GM21381 (cell line): ENCODE measurements at regions not wholly inside any gene's neighbourhood (a gene's known extent, or its start where the extent isn't known, plus 50 kb on each side); places are given as distances from the start of the nearest gene placed in this dataset.
"Not testable (repeated sequence)": the region's sequence is repeated elsewhere in the genome, so short reads cannot be mapped to it uniquely, and the experiment has no call there.

Experiments
- ATAC-seq: cut with Tn5 transposase; IDR thresholded peaks from one replicate; pipeline ENCODE4 v1.9.1; 2021; ENCODE audit warnings: mild to moderate bottlenecking, moderate library complexity; ENCODE audit not compliant: unreplicated experiment

DNA sequence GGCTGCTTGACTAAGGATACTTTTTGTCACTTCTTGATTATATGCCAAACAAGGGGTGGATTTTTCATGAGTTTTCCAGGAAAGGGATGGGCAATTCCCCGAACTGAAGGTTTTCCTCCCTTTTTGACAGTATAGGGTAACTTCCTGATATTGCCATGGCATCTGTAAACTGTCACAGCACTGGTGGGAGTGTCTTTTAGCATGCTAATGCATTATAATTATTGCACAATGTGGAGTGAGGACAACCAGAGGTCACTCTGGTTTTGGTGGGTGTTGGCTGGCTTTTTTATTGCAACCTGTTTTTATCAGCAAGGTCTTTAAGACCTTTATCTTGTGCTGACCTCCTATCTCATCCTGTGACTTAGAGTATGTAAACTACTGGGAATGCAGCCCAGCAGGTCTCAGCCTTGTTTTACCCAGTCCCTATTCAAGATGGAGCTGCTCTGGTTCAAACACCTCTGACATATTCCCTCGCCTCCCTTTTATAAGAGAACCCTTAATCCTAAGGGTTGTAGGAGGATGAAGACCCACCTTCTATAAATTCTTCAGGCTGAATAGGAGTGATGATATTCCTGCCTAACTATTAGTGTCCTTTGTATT lies 471.2 kb downstream of the ATP23 start:
- no peak for ATAC-seq

DNA sequence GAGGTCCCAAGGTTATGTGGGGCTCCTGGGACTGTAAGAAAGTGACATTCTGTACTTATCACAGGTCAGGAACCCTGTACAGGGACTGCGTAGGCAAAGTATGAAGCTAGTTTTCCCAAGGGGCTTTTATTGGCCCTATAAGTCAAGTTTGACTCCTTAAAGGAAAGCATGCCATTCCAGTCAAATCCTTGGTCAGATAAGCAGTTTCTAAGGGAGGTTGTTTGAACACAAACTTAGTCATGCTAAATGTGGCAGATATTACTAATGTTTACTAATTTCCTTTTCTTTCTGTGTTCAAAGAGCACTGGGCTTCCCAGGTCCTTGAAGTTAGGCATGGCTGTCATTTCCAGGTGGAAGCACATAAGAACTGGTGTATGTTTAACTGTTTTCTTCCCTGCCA lies 472.4 kb downstream of the ATP23 start:
- no peak for ATAC-seq

DNA sequence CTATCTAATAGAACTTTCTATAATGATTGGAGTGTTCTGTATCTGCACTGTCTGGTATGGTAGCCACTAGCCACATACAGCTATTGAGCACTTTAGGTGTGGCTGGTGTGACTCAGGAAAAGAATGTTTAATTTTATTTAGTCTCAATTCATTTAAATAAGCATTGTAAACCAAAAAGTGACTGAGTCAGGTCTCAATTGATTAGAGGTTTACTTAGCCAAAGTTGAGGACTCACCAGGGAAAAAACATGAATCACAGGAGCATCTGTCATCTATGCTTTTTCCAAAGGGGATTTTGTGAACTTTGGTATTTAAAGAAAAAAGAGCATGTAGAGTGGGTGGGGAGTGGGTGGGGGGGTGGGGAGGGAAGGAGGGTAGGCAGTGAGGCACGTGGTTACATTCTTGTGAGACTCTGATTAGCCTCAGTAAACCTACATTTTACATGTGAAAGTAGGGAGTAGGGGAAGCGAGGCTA lies 473.1 kb downstream of the ATP23 start:
- no peak for ATAC-seq

DNA sequence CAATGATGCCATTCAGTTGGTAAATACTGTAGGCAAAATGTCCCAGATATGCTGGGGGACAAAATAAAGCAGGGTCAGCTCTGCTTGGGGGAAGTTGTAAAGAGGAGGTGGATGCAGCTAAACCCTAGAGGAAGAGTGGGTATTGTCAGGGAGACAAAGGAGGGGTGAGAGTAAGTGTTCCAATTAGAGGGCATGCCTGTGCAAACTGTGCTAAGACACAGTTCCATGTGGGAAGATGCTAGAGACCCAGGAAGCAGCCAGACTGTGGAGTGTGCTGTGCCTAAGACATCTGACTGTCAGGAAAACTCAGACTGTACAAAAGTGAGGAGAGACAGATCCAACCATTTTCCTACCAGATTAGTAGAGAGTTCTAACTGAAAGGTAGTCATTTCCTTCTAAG lies 474.3 kb downstream of the ATP23 start:
- no peak for ATAC-seq

DNA sequence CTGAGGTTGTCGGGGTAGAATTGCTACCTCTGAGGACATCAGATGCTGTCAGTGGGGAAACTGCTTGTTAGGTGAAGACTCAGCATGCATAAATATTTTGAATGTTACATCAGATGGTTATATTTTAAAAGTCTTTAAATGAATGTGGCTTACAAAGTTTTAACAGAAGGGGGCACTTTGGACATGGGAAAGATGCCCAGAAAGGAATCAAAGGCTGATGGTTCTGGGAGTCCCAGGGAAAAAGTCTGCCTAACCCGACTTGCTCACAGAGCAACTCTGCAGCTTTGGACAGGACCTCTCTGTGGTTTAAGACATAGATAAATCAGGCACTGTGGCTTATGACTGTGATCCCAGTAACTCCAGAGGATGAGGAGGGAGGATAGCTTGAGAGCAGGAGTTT lies 474.9 kb downstream of the ATP23 start:
- ATAC-seq = no peak

DNA sequence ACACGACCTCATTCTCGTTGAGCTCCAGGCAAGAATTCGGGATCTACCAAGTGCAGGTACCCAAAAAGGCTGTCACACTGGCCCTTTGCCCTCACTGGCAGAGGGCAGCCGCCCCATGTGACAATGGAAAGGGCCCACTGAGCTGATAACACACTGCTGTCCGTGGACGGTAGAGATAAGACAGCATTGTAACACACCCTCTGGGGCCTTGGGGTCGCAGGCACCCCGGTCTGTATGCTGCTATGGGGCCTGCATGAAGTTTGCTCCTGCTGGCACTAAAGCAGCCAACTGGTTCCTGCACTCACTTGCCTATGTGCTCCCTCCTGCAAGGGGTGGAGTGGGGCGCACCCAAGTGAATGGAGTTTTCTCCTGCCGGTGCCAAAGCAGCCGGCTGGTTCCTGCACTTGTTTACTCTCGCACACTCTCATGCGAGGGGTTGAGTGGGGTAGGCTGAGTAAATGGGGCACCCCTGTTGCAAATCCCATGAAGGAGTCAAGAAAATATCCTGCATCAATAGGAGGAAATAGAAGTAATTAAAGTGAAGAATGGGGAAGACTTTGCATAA lies 477.9 kb downstream of the ATP23 start:
- no peak for ATAC-seq

DNA sequence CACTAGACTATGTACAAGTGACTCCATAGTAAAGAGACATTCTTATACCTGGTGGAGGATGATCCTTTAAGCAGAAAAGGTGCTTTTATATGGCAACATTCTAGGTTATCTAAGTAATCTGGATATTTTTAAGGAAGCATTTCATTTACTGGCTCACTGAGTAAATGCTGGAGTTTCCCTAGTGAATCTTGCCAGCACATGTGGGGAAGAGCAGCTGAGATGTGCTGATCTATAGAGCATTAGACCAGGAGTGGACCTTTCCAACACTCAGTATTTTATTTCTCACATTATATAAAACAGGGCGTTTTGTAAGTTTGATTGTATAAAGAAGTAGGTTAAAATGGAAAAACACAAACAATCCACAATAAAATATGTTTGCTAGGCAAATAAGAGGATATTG lies 478.5 kb downstream of the ATP23 start:
- ATAC-seq = no peak

DNA sequence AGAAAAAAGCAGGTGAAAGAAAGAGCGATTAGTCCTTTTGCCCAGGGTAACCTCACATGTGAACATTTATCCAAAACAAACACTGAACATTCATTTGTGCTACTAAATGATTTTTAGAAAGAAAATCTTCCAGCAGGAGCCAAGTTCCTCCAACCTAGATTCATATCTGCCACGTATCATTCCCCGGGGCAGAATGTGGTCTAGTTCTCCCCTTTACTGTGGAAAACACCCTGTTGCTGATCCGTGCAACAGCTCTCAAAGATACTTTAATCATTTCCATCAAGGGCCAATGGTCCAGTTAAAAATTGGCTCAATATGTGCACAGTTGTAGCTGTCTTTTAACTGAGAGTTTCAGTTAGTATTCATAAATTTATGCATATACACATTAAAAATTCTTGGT lies 479.1 kb downstream of the ATP23 start:
- no peak for ATAC-seq

DNA sequence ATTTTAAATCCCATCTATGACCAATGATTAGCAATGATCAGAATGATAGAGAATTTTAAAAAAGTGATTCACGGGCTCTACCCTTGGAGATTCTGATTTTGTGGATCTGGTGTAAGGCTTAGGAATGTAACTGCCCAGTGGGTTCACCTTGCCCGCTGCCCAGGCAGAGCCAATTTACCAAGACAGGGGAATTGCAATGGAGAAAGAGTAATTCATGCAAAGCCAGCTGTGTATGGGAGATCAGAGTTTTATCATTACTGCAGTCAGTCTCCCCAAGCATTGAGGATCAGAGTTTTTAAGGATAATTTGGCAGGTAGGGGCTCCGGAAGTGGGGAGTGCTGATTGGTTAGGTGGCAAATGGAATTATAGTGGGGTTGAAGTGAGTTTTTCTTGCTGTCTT lies 480.6 kb downstream of the ATP23 start:
- no peak for ATAC-seq

DNA sequence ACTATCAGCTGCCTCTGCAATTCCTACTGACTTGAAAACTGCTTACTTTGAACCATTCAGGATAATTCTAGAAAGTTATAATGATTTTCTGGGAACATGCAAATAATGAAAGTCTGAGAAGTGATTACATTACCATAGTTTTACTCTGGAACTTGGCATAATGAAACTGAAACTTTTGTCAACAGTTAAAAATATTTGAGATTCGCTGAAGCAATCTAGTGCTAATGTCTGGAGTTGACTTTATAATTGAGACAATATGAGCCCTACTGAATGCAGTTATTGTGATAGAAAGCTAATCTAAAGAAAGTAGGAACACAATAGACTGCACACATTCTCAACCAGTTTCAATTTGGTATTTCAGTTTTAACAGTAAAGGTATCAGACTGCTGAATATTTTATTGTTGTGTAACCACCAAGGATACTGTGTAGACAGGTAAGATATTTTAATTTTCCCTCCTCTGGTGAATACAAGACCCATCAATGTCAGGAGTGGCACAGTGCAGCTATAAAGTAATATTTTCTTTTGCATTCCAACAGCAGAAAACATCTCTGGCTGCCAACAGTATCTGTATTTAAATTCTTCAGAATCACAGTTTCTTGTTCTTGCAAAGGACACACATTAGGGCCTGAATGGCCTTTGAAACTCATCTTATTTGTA lies 483.5 kb downstream of the ATP23 start:
- peak; percentile 28 for ATAC-seq

DNA sequence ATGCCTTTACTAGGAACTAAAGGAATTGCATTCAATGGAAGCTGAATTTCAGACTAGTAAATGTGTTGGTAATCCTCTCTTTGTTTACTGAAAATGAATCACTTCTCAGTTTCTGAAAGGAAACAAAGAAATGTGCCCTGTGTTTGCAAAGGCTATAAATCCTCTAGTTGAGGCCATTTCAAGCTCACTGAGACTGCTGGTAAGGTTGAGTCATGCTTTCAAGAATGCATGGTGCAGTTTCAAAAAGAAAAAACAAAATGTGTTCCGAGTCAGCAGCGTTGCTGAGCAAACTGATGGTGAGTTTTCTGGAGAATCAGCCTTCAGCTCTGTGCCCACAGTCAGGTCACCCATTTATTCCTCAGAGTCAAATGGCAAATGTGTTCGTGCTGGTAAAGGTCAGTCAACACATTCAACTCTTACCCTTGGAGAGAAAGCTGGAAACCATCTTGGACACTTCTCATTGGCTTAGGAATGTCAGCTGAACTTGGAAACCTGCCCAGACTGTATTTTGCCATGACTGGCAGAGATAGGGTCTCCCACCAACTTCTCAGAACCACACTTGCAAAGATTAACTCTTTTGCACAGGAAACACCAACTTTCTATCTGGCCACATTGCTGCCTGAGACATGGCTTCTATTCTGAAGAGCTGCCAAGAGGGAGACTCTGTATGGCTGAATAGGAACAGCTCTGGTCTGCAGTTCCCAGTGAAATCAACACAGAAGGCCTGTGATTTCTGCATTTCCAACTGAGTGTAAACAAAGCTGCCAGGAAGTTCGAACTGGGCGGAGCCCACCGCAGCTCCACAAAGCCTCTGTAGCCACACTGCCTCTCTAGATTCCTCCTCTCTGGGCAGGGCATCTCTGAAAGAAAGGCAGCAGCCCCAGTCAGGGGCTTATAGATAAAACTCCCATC lies 484.4 kb downstream of the ATP23 start:
- peak; percentile 88 for ATAC-seq

DNA sequence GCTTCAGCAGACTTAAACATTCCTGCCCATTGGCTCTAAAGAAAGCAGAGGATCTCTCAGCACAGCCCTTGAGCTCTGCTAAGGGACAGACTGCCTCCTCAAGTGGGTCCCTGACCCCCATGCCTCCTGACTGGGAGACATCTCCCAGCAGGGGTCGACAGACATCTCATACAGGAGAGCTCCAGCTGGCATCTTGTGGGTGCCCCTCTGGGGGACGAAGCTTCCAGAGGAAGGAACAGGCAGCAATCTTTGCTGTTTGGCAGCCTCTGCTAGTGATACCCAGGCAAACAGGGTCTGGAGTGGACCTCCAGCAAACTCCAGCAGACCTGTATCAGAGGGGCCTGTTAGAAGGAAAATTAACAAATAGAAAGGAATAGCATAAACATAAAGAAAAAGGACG lies 485.1 kb downstream of the ATP23 start:
- ATAC-seq = not testable (repeated sequence)

DNA sequence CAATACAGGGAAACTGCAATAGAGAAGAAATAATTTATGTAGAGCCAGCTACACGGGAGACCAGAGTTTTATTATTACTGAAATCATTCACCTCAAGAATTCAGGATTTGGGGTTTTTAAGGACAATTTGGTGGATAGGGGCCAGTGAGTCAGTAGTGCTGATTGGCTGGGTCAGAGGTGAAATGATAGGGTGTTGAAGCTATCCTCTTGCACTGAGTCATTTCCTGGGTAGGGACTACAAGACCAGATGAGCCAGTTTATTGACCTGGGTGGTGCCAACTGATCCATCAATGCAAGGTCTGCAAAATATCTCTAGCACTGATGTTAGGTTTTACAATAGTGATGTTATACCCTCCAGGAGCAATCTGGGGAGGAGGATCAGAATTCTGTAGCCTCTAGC lies 486.3 kb downstream of the LRIG3 start:
- ATAC-seq = no peak

DNA sequence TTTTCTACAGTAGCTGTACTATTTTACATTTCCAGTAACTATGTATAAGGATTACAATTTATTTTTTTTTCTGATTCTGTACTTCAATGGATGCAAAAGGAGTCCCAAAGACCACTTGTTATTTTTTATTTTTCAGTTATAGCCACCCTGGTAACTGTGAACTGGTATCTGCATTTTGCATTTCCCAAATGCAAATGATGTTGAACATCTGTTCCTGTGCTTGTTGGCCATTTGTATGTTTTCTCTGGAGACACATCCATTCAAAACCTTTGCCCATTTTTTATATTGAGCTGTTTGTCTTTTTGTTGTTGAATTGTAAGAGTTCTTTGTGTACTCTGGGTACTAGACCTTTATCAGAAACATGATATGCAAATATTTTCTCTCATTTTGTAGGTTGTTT lies 485.6 kb downstream of the LRIG3 start:
- ATAC-seq = no peak

DNA sequence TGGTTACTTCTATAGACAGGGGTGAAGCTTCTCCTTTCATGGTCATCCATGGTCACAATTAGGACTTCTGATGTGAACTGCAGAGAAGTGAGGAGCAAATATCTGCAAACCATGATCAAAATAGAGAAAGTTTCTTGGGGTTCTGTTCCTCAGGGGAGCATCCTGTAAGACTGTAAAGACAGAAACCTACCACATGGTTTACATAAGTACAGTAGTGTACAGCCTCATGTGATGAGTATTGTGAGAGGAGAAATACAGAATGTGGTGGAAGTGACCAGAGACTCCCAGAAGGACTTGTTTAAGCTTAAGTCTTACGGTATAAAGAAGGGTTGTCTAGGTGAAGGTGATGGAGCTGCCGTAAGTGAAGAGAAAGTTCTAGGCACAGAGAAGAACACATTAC lies 484.7 kb downstream of the LRIG3 start:
- peak; percentile 68 for ATAC-seq

DNA sequence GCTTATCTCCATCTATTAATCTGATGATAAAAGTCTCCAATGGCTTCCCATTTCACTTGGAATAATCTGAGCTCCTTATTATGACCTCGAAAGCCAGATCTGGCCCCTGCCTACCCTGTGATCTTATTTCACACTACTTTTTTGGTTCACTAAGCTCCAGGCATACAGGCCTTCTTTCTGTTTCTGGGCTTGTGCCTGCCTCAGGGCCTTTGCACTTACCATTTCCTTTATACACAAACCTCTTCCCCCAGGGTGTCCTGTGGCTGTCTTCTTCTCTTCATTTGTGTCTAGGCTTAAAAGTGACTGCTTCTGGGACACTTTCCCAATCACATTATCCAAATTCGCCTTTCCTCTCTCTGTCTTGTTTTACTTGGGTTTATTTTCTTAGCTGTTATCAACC lies 478.8 kb downstream of the LRIG3 start:
- ATAC-seq = no peak

DNA sequence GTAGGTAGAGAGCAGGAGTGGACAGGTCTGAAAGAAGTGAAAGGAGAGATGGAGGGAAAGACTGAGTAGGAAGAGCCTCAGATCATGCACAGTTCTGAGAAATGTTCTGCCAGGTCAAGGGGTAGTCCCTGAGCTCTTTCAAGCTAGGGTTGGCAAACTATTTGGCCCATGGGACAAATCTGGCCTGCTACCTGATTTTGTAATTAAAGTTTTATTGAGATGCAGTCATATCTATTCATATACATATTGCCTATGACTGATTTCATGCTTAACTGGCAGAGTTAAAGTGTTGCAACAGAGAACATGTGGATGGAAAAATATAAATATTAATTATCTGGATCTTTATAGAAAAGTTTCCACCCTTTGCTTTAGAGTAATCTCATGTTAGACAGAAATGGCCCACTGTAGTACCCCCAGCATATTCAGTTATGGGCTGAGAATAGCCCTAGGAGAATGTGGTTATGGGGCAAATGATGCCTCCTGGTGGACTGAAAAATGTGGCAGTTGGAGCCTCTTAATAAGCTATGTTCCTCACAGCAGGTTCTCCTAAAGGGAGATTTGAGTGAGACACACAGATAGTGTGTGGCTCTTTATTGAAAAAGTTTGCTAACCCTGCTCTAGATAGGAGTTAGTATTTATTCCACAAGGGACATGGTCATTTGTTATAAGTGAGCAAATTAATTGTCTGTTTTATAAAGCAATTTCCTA lies 476.9 kb downstream of the LRIG3 start:
- ATAC-seq = peak; percentile 63

DNA sequence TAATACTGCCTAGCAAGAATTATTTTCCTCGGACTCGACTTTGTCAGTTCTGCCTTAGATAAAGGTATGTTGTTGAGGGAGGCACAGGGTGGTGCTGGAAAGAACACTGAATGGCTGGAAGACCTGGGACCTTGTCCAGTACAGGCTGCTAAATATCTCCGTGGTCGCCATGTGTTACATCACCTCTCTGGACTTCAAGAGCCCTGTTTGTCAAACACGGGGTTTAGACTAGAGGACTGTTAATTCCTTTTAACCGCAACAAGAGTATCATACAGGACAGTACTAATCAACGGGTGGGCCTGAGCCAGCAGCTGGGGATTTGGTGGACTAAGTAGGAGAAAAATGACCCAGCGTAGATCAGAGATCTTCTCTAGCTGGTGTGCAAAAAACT lies 476.3 kb downstream of the LRIG3 start:
- ATAC-seq = no peak

DNA sequence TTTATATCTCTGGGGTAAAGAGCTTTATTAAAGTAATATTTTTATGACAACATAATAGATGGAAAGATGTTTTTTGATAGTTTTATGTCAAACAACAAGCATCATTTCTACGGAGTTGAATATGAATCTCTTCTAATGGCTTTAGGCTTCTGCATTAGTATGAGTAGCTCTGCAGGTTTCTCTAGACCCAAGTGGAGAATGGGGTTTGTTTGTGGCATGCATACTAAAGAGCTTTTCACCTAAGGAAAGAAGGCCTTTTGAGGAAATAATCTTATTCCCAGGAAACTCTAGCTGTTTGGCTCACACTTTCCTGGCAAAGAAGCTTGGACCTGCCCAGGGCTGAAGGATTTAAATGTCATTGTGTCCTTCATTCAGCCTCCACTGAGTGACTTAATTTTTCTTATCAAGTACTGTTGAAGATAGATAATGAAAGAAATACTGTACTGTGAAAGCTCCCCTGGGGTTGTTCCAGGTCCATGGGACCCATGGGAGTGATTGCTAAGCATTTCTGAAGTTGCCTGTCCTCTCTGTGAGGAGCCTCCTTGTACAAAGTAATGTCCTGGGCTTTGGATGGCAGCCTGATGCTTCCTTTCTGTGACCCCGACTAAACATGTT lies 469.3 kb downstream of the LRIG3 start:
- ATAC-seq = no peak

DNA sequence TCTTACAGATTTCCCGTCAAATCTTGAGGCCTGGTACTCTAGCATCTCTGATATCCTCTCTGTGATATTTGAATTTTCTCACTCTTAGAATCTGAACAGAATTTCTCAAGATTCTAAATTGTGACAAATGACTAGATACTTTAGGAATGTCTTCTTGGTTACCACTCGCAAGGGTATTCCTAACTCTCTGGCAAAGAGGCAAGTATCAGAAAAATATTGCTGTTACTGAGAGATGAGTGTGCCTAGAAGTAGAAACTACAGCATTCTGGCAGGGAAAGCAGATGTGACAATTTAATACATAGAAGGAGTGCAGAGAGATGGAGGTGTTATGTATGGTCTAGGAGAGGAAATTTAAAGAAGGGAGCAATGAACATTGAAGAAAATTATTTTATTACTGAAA lies 467.8 kb downstream of the LRIG3 start:
- ATAC-seq = no peak

DNA sequence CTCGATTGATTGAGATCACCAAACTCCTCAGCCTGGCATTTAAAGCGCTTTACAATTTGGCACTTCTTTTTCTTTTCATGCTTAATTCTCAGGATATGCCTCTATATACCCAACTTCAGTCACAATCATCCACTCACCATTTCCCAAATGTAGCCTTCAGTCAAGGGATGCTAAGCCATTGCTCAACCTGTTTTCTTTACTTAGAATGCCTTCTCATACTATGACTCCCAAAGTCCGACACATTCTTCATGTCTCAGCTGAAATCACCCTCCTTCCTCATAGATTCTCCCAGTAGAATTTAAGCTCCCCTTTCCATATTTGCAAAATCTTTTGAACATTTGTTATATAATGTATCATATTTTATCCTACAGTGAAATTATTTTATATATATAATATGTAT lies 467.0 kb downstream of the LRIG3 start:
- no peak for ATAC-seq
